GOT3 (cell line): ENCODE measurements at regions not wholly inside any gene's neighbourhood (a gene's known extent, or its start where the extent isn't known, plus 50 kb on each side); places are given as distances from the start of the nearest gene placed in this dataset.

Source experiments
- DNase-seq: peaks from one replicate; lab custom pipeline; 2025; ENCODE audit warnings: mixed read lengths; lab: John Stamatoyannopoulos, UW

DNA sequence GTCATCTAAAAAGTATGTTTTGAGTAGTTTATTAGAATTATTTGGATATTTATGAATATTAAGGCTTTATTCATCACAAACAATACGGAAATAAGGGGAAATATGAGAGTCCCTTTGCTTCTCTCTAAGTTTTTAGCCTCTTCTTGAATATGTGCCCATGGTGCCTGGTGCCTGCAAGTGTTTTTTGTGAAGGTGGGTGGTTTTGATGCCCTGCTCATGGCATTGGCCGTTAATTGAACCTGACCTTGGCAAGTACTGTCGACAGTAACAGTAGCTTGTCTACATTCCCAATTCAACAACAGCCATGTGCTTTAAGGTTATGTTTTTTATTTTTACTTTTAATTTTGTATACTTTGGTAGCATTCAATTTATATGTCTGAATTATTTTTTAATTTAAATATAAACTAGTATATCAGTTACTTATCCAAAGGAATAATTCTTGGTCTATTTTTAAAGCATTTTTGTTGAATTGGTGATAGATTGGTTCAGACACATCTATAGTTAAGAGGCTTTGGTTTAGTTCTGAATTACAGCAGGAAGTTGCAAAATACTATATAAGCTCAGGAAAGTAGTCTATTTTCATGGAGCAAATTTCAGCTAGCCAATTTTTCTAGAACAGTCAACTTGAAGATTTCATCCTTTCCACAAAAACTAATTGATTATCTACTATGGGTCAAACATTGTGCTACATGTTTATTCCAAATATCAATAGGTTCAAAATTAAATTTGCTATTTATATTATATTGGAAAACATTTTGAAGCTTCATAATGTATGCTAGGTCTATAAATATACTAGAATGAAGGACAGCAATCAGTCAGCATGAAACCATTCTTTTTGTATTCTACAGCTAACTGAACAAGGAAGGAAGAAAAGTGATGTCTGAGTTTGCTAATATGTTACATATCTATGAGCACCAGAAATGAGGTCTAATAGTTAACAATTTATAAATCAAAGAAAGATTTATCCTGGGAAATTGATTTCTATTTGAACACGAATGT lies 184.4 kb downstream of the MRPL39 start:
- no peak for DNase-seq

DNA sequence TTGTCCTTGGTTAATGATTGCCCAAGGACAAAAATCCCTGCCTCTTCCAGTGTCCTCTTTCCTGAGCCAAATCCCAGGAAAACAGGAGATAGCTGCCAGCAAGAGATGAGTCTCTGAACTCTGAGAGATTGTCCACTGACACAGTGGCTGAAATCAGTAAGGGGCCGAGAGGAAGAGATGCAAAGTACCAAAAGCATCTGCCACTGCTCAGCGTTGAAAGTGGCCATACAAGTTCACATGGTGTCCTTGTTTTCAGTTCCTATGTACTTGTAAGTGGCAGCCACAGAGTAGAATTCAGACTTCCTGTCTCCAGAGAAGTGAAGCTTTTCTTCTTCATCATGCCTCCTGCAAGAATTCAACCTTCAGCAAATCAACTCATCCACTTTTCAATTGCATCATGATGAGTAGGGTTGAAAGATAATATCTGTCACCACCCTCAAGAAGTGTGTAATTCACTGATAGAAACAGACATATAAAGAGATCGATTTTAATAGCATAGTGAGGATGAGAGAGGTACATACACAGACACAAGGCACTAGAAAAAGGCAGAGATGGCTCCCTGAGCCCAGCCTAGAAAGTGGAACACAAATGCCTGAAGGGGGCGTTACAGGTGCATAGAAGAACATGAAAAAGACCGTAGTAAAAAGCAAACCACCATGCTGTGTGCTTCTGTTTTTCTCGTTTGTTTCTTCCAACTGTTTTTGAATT lies 185.8 kb downstream of the MRPL39 start:
- DNase-seq, result no peak

DNA sequence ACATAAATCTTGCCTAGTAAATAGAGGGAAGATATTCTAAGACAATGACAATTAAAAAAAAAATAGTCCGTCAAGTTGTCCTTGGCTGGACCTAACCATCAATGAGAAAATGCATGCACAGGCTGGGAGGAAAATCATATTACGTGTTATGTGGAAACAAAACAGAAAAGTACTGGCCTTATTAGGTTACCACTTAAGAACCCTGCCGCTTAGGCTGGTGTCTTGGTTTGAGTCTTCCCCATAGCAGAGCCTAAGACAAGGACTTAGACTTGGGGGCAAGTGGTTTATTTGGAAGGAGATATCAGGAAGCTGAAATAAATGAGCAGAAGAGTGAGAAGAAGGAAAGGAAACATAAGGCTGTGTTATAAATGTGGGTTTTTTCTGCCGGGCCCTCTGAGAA lies 186.4 kb downstream of the MRPL39 start:
- DNase-seq, result no peak

DNA sequence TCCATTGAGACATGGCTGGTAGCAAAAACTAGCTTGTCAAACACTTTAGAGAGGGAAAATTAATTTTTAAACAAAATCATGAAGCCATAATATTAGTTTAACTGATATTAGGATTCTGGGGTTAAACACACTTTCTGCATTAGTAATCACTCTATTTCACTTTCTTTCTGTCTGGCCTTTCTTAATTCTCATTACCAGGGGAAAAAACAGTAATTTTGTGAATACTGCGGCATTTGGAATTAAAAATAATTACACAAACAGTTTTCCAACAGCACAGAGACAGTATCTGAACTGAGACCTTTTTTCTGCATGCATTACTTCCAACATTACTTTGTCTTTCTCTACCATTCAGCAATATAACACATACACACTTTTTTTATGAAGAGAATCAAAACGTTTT lies 190.6 kb downstream of the MRPL39 start:
- DNase-seq, result no peak

- DNase-seq, result no peak
Measured at GRCh38 chr21:25412100-25412499, 195.2 kb downstream of the MRPL39 start.

- no peak for DNase-seq
Measured at GRCh38 chr21:25409978-25410377, 197.3 kb downstream of the MRPL39 start.

DNA sequence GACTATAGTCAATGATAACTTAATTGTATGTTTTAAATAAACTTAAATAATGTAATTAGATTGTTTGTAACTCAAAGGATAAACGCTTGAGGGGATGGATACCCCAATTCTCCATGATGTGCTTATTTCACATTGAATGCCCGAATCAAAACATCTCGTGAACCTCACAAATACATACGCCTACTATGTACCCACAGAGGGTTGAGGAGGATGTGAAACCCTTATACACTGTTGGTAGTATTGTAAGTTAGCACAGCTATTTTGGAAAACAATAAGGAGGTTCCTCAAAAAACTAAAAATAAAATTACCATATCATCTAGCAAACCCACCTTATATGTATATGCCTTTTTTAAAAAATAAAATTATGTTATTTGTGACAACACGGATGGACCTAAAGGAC lies 198.6 kb downstream of the MRPL39 start:
- DNase-seq, result no peak

DNA sequence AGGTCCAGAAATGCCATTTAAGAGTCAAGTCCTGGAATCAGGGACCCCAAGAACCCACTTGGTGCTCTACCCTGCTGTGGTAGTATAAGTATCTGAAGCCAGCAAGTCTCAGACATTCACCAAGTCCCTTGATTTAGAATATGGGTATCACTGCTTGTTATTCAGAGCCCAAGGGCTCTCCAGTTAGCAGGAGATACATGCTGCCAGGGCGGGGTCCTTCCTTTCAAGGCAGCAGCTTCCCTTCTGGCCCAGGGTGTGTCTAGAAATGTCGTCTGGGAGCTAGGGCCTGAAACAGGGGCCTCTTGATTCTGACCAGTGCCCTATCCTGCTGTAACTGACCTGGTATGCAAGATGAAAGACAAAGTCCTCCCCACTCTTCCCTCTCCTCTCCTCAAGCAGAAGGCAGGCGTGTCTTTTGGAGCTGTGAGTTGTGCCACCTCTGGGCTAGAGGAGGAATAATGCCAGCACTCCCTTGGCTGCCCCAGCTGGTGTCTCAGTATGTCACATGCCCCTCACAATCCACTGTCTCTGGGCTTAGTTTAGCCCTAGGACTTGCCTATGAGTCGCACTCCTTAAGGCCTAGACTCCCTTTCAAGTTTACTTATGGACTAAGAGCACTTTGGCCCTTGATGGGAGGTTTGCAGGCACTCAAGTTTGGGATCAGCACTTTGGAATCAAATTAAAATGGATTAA lies 200.2 kb downstream of the MRPL39 start:
- DNase-seq, result no peak

- no peak for DNase-seq
Measured at GRCh38 chr21:25405984-25406383, 201.3 kb downstream of the MRPL39 start.

DNA sequence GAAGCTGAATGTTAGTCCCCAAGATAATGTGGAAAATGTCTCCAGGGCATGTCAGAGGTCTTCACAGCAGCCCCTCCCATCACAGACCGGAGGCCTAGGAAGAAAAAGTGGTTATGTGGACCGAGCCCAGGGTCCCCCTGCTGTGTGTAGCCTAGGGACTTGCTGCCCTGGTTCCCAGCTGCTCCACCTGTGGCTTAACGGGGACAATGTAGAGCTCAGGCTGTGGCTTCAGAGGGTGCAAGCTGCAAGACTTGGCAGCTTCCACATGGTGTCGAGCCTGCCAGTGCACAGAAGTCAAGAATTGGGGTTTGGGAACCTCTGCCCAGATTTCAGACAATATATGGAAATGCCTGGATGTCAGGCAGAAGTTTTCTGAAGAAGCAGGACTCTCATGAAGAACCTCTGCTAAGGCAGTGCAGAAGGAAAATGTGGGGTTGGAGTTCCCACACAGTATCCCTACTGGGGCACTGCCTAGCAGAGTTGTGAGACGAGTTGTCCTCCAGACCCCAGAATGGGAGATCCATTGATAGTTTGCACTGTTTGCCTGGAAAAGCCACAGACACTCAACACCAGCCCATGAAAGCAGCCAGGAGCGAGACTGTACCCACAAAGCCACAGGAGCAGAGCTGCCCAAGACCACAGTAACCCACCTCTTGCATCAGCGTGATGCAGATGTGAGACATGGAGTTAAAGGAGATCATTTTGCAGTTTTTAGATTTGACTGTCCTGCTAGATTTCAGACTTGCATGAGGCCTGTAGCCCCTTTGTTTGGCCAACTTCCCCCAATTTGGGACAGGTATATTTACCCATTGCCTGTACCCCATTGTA lies 204.9 kb downstream of the MRPL39 start:
- no peak for DNase-seq

- no peak for DNase-seq
Measured at GRCh38 chr21:25400427-25400826, 206.9 kb downstream of the MRPL39 start.

DNA sequence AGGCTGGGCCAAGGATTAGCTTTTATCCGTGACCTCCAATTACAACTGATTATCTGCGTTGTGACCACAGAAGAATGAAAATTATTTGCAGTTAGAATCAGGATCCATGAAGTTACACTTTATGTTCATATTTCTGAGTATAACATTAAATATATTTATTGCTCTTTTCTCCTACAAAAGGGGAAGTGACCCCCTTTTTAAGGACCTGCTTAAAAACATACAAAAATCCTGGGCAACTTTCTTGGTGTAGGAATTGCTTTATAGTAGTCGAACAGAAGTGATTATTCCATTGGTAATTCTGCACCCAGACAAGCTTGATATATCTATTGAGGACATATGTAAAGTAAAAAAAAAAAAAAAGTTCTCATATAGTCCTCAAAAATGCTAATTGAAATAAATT lies 208.7 kb downstream of the MRPL39 start:
- no peak for DNase-seq

DNA sequence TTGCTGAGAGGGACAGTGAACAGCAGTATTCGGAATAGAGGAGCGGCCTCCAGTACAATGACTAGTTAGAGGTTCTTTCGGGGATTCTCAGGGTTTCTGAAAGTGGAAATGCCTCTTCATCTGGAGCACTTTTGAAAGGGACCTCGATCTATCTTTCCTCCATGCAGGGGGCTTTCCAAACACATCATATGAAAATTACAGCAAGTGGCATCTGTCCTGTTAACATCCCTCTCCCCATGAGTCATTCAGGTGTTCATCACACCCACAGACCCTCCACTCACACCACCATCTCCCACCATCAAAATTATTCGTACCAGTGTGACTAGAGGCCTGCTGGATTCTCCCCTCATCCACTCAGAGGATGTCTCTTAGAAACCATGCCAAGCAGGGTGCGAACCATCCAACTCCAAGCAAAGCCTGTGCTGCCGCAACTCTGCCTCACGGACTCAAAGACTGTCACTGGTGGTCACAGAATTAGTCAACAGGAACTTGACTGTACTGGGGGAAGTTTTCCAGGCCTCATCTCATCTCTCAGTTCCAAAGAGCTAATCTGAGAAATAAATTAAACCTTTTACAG lies 211.1 kb downstream of the MRPL39 start:
- no peak for DNase-seq

DNA sequence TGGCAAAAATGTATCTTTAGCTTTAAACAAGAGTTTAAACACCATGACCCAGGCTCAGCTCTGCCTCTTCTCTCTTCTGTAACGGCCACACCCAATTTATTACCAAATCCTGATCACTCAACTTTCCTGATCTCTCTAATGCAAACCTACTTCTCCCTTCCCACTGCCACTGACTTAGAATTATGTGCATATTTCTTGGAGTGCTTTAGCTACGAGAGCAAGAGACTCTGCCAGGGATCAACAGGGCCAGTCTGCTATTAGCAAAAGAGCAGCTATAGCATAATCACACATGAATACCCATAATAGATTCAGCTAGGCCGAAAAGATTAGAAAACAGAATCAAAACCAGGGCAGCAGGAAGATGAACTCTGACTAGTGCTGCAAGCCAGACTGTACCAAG lies 215.5 kb downstream of the MRPL39 start:
- DNase-seq, result no peak

GRCh38 chr21:25390701-25391100 lies 216.6 kb downstream of the MRPL39 start:
- no peak for DNase-seq

GRCh38 chr21:25387665-25388064 lies 219.6 kb downstream of the MRPL39 start:
- no peak for DNase-seq

GRCh38 chr21:25385911-25386474 lies 221.3 kb downstream of the MRPL39 start:
- DNase-seq, result no peak

DNA sequence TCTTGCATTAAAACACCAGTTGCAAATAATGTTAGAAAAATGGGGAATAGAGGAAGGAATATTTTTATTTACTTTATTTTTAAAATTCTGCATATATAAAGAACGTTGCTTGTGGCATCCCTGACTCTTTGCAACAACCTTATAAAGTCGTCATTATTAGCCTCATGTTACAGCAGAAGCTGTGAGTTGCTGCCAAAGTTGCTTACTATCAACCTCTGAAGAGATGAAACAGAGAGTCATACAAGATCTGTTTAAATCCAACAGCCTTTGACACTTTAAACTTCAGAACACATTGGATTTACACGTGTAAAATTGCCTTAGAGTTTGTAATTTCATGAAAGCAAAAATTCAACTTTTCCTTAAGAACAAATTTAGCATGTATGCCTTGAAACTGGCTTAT lies 221.9 kb downstream of the MRPL39 start:
- no peak for DNase-seq

DNA sequence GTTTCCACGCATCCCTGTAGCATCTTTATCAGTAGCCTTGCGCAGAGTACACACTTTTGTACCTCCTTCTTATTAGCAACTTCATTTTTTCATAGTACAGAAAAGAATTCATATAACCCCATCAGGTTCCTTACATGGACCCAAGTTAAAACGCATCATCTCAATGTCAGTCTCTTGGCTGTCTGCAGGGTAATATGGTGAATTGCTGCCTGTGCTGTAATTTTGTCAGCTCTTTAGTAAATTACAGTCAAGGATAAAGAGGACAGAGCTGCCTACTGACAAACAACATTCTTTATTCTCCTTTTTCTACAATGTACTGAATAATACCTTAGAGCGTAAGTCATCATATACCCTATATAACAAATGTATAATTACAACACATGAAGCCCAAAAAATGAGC lies 222.5 kb downstream of the MRPL39 start:
- no peak for DNase-seq

DNA sequence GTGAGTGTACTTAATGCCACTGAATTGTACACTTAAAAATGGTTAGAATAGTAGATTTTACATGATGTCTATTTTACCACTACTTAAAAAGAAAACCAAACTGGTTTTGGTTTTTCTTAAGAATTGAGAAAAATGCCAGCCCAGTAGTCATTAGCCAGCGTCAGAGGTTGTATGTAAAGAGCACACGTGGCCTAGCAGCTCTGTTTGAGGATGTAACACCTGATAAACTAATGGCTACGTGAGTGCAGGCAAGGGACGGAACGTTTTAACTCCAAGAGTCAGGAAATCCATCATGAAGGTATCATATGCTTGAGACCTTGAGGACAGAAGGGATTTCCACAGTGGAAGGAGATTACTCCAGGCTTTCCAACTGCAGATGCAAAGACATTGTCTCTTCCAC lies 223.7 kb downstream of the MRPL39 start:
- DNase-seq, result no peak

GRCh38 chr21:25381936-25382452 lies 225.3 kb downstream of the MRPL39 start:
- DNase-seq, result no peak
